Skeletal muscle satellite cell (primary cell): ENCODE measurements at regions not wholly inside any gene's neighbourhood (a gene's known extent, or its start where the extent isn't known, plus 50 kb on each side); places are given as distances from the start of the nearest gene placed in this dataset.

Experiments used
- H3K27me3 ChIP-seq: 2 replicates; pipeline ENCODE4 v1.7.0; 2013; ENCODE audit warnings: low read length; ENCODE audit not compliant: control insufficient read depth, insufficient read depth
- H3K36me3 ChIP-seq: 2 replicates; pipeline ENCODE4 v1.7.0; 2013; ENCODE audit warnings: mild to moderate bottlenecking, control low read depth, low read length; ENCODE audit not compliant: insufficient read depth
- H3K4me1 ChIP-seq: 2 replicates; pipeline ENCODE4 v1.7.0; 2013; ENCODE audit warnings: low read length; ENCODE audit not compliant: control insufficient read depth, insufficient read depth
- H3K4me2 ChIP-seq: 2 replicates; pipeline ENCODE4 v1.7.0; 2013; ENCODE audit warnings: mild to moderate bottlenecking, low read length
- H3K4me3 ChIP-seq: 2 replicates; pipeline ENCODE4 v1.7.0; 2013; ENCODE audit warnings: low read length
- H3K9ac ChIP-seq: 2 replicates; pipeline ENCODE4 v1.7.0; 2013; ENCODE audit warnings: mild to moderate bottlenecking, low read depth, low read length, moderate library complexity
- H3K9me3 ChIP-seq: replicated peaks from 2 replicates; pipeline ENCODE4 v1.7.0; 2013; ENCODE audit warnings: mild to moderate bottlenecking, control low read depth, low read length

DNA sequence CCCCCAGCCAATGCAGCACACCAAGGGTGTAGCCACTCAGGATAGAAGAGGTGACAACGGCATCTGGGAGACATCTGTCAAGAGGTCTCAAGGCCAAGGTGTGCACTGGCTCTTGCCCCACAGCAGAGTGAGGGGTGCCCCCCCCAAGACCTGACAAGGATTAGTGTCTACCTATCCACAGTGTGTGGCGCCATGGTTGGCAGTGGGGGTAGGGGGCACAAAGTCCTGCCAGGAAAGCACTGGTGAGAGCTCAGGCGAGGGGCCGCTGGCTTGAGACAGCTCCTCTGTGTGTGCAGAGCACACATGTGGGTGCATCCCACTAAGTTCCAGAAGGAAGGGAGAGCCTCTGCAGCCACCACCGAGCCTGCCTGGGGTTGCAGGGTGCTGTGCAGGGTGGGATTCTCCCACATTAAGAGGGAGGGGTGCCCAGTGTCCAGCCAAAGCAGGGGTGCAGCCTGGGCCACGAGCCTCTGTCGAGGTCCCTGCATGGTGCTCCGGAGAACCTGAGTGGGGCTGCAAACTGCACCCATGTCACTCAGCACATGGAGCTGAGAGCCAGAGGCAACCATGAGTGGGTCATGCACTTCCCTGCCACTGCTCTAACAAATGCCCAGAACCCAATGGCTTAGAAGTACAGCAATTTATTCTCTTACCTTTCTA, 311.2 kb upstream of the HDAC4 start:
- H3K4me2 ChIP-seq = no peak overlapping the region
- H3K27me3 ChIP-seq = no peaks in the 10 kb centered on the region
- peaks cover 23% of the 10 kb centered on the region for H3K9me3 ChIP-seq
- no peaks in the 10 kb centered on the region for H3K4me1 ChIP-seq
- H3K36me3 ChIP-seq = no peaks in the 10 kb centered on the region
- H3K4me3 ChIP-seq = no peak overlapping the region
- no peak overlapping the region for H3K9ac ChIP-seq

DNA sequence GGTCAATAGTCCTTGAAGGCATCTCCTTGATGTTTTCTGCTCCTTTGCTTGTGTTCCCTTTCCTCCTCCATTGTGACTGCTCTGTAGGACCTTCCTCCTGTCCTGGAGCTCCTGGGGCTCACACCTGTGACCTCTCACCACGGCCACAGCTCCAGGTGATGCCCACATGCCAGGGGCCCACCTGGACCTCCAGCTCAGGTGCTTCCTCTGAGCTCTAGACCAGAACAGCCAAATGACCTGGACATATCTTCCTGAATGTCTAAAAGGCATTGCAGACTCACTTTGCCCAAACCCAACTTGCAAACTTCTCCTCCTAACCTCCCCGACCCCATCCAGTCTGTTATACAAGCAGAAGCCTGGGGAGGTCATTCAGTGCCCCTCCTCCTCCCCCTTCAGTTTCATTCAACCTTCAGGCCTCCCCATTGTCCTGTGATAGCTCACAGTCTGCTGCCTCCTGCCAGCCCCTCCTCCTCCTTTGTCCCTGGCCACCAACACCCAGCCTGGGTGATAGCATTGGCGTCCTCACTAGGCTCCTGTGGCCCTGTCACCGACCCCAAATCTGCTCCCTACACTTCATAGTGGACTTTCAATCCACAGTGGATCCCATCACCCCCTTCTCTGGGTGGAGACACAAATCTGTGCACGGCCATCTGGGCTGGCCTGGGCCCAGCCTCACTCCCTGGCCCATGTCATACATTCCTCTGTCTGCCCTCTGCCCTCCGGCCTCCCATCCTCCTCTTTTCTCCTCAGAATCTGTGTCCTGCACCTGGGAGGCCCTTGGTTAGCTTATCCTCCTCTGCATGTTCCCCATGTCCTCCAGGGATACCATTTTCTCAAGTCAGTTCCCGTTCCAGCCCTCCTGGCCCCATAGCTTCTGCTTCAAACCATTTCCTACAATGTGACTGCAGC, 310.4 kb upstream of the HDAC4 start:
- Histone ChIP-seq H3K4me1 (no peaks in the 10 kb centered on the region), H3K27me3 (no peaks in the 10 kb centered on the region), H3K4me2 (no peak overlapping the region), H3K4me3 (no peak overlapping the region), H3K9ac (no peak overlapping the region), H3K36me3 (no peaks in the 10 kb centered on the region), H3K9me3 (peaks cover 23% of the 10 kb centered on the region)

DNA sequence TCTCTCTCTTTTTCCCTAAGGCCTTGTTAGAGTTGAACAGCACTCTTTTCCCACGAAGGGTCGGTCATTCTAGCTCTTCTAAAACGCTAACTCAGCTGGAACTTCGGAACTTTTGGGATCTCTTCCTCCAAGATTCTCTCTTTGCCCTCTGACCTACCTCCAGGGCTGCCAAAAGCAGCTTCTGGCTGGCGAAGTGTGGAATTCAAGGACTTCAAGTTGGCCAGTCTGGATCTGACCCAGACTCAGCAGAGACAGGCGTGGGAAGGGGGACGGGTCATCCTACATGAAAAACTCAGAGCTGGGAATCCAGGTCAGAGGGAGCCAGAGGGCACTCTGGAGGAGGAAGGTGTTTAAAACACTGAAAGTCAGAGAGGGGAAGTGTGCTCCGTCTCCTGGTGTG, 305.5 kb upstream of the HDAC4 start:
- no peak overlapping the region for H3K9ac ChIP-seq
- H3K4me1 ChIP-seq = no peaks in the 10 kb centered on the region
- H3K4me3 ChIP-seq = no peak overlapping the region
- H3K27me3 ChIP-seq = no peaks in the 10 kb centered on the region
- H3K4me2 ChIP-seq = no peak overlapping the region
- no peaks in the 10 kb centered on the region for H3K36me3 ChIP-seq
- H3K9me3 ChIP-seq = peaks cover 5% of the 10 kb centered on the region

DNA sequence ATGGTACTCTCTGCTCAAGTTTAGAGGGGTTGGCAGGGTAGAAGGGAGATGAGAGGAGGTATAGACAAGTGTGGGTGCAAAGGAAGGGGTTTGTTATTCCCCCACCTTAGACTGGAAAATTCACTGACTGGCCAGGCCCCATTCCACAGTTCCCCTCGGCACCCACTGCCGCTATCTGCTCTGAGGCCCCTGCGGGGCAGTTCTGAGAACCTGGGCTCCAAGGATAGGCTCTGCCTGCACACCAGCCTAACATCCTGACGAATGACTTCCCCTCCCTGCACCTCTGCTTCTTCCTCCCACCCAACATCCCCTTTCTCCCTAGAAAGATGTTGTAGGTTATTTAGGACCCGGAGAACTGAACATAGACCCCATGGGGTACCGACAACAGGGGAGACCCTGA, 303.9 kb upstream of the HDAC4 start:
- Histone ChIP-seq H3K36me3 (no peaks in the 10 kb centered on the region), H3K27me3 (no peaks in the 10 kb centered on the region)

DNA sequence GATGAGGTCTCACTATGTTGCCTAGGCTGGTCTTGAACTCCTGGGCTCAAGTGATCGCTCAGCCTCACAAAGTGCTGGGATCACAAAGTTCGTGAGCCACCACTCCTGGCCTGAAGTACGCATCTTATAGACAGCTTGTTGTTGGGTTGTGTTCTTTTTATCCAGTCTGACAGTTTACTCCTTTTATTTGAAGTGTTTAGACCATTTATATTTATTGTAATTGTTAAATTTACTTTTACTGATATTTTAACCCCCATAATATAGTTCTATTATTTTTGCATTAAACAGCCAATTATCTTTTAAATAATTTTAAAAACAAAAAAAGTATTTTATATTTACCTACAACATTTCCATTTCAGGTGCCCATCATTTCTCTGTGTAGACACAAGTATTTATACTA, 303.0 kb upstream of the HDAC4 start:
- H3K36me3 ChIP-seq = no peaks in the 10 kb centered on the region
- H3K9me3 ChIP-seq = peaks cover 5% of the 10 kb centered on the region
- no peaks in the 10 kb centered on the region for H3K4me1 ChIP-seq
- no peak overlapping the region for H3K4me3 ChIP-seq
- no peak overlapping the region for H3K4me2 ChIP-seq
- no peaks in the 10 kb centered on the region for H3K27me3 ChIP-seq
- no peak overlapping the region for H3K9ac ChIP-seq

More for the DNA sequence above, 303.9 kb upstream of the HDAC4 start:
- Histone ChIP-seq H3K9me3 (peaks cover 5% of the 10 kb centered on the region), H3K4me2 (no peak overlapping the region), H3K9ac (no peak overlapping the region), H3K4me3 (no peak overlapping the region), H3K4me1 (no peaks in the 10 kb centered on the region)

DNA sequence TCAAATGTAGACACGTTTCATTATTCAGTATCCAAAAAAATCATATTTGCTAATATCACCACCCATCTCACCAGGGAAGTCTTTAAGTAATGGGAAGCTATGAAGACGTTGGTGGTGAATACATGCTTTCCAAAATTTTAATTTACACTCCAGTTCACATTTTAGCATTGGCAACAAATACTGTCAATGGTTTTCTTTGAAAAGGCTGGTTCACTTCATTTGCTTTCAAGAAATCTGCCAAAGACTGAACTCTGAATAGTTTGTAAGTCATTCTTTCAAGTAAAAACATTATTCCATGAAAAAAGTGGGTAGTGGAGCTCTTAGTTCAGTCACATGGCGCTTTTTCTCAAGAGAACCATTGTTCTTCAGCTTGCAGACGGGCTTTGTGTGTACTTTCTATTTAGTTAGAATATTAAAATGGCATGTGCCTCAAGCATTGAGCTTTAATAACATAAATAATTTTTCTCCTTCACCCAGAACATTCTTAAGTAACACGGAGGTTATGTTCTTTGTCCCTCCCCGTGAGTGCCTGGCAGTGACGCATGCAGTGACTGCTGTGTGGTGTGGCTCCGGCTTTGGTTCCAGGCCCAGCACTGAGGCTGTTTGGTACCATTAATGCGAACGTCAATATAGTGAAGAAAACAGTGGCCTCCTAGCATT, 300.0 kb upstream of the HDAC4 start:
- Histone ChIP-seq H3K4me1 (no peaks in the 10 kb centered on the region), H3K9ac (no peak overlapping the region), H3K4me3 (no peak overlapping the region), H3K4me2 (no peak overlapping the region), H3K9me3 (peaks cover 5% of the 10 kb centered on the region), H3K36me3 (no peaks in the 10 kb centered on the region), H3K27me3 (no peaks in the 10 kb centered on the region)

DNA sequence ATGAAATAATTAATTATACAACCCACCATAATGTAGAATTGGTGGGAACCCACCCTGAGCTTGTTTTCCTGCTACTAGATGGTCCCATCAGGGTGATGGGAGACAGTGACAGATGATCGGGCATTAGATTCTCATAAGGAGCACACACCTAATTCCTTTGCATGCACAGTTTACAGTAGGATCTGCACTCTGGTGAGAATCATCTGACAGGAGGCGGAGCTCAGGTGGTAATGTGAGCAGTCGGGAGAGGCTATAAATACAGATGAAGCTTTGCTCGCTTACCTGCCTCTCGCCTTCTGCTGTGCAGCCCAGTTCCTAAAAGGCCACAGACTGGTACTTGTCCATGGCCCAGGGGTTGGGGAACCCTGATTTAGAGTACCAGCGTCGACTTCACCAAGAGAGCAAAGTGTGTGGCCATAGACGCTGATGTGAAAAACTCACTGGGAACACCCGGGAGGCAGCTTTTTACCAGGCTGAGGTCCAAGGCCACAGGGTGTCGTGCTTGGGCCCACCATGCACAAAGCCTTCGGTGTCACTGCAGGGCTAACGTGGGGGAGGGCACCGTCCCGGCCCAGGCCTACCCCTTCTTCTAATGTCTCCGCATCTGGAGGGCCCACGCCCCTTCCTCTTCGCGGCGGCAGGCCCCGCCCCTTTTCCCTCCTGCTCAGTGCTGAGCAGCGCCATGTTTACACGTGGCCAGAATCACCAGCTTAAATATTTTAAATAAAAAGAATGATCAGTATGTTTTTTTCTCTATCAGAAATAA, 296.8 kb upstream of the HDAC4 start:
- Histone ChIP-seq H3K4me2 (no peak overlapping the region), H3K27me3 (no peaks in the 10 kb centered on the region), H3K4me1 (no peaks in the 10 kb centered on the region), H3K9ac (no peak overlapping the region), H3K9me3 (peaks cover 8% of the 10 kb centered on the region), H3K36me3 (no peaks in the 10 kb centered on the region), H3K4me3 (no peak overlapping the region)

DNA sequence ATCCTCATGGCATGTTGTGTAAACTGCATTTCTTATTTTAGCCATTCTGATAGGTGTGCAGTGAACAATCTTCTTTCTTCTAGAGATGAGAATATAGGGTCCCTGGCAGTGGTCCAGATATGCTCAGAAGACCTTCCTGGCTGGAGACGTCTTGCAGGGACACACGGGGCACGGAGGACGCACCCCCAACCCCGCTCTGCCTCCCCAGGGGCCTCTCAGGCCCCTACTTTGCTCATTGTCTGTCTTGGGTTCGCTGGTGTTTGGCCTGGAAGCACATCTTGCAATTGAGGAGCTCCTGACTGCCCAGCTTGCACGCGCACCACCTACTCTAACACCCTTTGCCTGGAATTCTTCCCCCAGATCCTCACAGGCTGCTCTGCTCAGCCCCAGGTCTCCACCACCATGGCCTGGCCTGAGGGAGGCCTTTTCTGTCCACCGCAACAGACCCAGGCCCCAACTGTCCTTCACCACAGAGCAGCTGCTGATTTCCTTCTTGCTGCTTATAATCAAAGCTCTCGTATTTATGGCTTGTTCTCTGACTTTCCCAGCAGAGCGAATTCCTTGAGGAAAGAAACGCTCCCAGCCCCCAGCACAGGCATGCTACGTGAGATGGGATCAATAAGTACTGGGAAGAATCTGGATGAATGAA, 295.9 kb upstream of the HDAC4 start:
- Histone ChIP-seq H3K9me3 (peaks cover 8% of the 10 kb centered on the region), H3K4me2 (no peak overlapping the region), H3K9ac (no peak overlapping the region), H3K36me3 (no peaks in the 10 kb centered on the region), H3K4me1 (no peaks in the 10 kb centered on the region), H3K4me3 (no peak overlapping the region), H3K27me3 (no peaks in the 10 kb centered on the region)

DNA sequence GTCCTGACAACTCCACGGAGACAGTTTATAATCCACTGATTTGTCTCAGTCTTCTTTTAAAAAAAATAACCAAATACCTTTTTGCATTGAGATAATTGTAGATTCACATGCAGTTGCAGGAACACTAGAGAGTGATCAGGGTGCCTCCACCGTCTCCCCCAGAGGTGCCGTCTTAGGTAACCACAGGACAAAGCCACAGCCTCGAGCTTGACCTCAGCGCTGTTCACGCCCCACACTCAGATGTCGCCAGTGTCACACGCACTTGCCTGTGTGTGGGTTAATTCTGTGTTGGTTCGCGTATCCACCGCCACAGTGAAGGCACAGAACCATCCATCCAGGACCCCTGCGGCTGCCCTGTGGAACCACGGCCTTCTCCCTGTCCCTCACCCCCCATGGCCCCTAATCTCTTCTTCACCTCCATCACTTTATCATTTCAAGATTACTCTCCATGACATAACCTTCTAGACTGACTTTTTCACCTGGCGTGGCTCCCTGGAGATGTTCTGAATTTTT, 295.0 kb upstream of the HDAC4 start:
- Histone ChIP-seq H3K9ac (no peak overlapping the region), H3K4me1 (no peaks in the 10 kb centered on the region), H3K27me3 (no peaks in the 10 kb centered on the region), H3K4me3 (no peak overlapping the region), H3K9me3 (peaks cover 8% of the 10 kb centered on the region), H3K4me2 (no peak overlapping the region), H3K36me3 (no peaks in the 10 kb centered on the region)

DNA sequence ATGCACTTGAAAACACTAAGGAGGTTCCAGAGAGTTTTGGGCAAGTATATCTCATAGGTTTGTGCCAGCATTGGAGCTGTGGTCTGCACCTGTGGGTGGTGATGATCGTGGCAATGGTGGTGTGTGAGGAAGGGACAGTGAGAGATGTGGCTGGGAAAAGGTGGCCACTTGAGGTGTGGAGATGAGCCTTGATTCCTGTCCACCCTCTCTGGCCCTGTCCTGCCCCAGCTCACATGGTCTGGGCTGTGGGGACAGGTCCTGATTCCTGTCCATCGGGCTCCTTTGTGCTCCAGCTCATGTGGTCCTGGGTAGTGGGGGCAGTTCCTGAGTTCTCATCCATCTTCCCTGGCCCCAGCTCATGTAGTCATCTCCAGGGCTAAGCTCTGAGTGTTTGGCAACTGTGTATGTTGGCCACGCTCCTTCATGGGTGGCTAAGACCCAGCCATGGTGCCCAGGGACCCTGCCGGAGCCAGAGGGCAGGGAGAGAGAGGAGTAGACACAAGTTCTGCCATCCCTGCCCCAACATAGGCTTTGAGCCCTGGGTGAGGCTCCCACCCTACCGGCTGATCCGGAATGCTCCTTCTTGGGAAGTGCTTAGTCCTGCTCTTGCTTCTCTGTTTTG, 294.4 kb upstream of the HDAC4 start:
- H3K9me3 ChIP-seq = peaks cover 8% of the 10 kb centered on the region
- H3K4me2 ChIP-seq = no peak overlapping the region
- no peaks in the 10 kb centered on the region for H3K36me3 ChIP-seq
- H3K27me3 ChIP-seq = no peaks in the 10 kb centered on the region
- H3K4me3 ChIP-seq = no peak overlapping the region
- no peaks in the 10 kb centered on the region for H3K4me1 ChIP-seq
- H3K9ac ChIP-seq = no peak overlapping the region
